GM12873 (cell line): ENCODE measurements at regions not wholly inside any gene's neighbourhood (a gene's known extent, or its start where the extent isn't known, plus 50 kb on each side); places are given as distances from the start of the nearest gene placed in this dataset.

Source experiments
- CTCF ChIP-seq: IDR thresholded peaks from 2 replicates; pipeline ENCODE4 v1.5.1; 2012; ENCODE audit warnings: low read depth, mild to moderate bottlenecking, moderate library complexity, low read length, control low read depth; ENCODE audit not compliant: insufficient read depth; ENCODE audit errors: missing control alignments

DNA sequence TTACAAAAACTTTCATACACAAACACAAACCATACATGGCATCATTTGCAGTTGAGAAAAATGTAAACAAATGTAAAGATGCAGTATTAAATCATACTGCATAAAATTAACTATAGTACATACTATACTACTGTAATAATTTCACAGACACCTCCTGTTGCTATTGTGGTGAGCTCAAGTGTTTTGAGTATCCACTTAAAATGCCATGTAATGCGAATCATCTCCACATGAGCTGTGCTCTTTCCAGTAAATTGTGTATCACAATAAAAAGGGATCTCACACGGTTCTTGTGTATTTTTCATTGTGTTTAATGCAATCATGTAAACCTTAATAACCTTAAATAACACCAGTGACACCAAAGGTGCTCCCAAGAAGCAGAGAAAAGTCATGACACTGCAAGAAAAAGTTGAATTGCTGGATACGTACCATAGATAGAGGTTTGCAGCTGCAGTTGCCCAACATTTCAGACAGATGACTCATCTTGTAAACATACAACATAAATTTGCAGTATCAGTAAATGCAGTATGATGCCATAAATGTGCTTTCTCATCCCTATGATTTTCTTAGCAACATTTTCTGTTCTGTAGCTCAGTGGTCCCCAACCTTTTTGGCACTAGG is 166.6 kb downstream of the RAP2A start:
- TF ChIP-seq CTCF: no peak

DNA sequence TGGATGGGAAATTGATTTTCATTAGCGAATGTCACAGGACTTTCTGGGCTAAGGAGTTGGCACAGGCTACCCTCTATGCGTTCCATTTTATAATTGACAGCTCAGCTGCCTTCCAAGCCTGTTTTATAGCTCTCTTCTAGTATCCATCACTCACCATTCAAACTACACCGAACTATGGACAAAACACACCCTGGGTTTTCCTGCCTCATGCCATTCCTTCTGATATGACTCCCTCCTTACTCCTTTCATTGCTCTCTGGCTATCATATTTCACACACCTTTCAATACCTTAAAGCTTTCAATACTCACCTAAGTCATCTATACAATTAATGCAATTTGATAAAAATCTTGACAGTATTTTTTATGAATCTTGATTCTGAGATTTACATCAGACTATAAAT is 181.3 kb downstream of the RAP2A start:
- TF ChIP-seq CTCF: no peak

- no peak for TF ChIP-seq CTCF
Observed at GRCh38 chr13:97616385-97616784, 182.4 kb downstream of the RAP2A start.

GRCh38 chr13:97621025-97621424 is 187.1 kb downstream of the RAP2A start:
- TF ChIP-seq CTCF: no peak

- no peak for TF ChIP-seq CTCF
Observed at GRCh38 chr13:97621631-97622030, 187.7 kb downstream of the RAP2A start.

GRCh38 chr13:97627566-97627965 is 193.6 kb downstream of the RAP2A start:
- no peak for TF ChIP-seq CTCF

DNA sequence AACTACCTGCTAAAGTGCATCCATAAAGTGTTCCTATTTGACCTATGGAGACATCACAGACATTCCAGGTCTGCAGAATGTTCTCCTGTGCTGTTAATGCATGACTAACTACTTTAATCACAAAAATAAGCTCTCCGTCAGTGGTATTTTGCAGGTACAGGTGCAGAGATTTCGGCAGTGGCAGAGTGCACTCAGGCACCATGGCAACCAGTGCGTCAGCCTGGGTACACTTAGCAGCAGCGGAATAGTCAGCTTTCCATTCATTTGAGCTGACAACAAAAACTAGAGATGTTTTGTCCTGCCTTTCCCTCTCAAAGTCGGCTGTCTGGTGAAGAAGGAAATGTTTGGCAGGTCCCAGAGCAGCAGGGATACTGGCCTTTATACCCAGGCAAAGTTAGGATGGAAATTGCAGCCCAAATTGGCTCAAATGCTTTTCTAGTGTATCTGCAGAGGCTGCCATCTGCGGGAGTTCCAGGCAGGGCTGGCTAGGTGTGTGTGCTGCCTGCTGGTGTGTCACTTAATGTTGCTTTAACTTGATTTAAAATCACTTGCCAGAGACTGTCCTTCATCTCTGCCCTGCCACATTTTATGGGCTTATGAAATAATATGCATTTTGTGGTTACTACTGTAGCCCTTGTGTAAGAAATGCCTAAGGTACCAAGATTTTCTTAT is 195.8 kb downstream of the RAP2A start:
- TF ChIP-seq CTCF: no peak
